Neural crest cell (in vitro differentiated cells): ENCODE measurements at regions not wholly inside any gene's neighbourhood (a gene's known extent, or its start where the extent isn't known, plus 50 kb on each side); places are given as distances from the start of the nearest gene placed in this dataset.

Source experiments
- DNase-seq: peaks from one replicate; pipeline ENCODE4 v3.0.0; 2021; ENCODE audit warnings: low read depth, mixed read lengths, low spot score
- H3K27ac Mint-ChIP-seq: one replicate; pipeline ENCODE4 v1.8.0; 2021; ENCODE audit warnings: mild to moderate bottlenecking, mixed read lengths; ENCODE audit not compliant: unreplicated experiment
- H3K27me3 Mint-ChIP-seq: 2 replicates; pipeline ENCODE4 v1.8.0; 2021; ENCODE audit warnings: low read depth, mild to moderate bottlenecking, mixed read lengths
- H3K36me3 Mint-ChIP-seq: 2 replicates; pipeline ENCODE4 v1.8.0; 2021; ENCODE audit warnings: low read depth, mild to moderate bottlenecking, mixed read lengths
- H3K4me1 Mint-ChIP-seq: 2 replicates; pipeline ENCODE4 v1.8.0; 2021; ENCODE audit warnings: mixed read lengths
- H3K4me3 Mint-ChIP-seq: one replicate; pipeline ENCODE4 v1.8.0; 2021; ENCODE audit warnings: mild to moderate bottlenecking, mixed read lengths
- H3K9me3 Mint-ChIP-seq: 2 replicates; pipeline ENCODE4 v1.8.0; 2021; ENCODE audit warnings: mixed read lengths
- CTCF ChIP-seq: fragments of 200-600 bp; sonication (generic); conservative IDR thresholded peaks from 2 replicates; pipeline ENCODE4 v1.5.0; 2021; ENCODE audit warnings: antibody characterized with exemption, mild to moderate bottlenecking

DNA sequence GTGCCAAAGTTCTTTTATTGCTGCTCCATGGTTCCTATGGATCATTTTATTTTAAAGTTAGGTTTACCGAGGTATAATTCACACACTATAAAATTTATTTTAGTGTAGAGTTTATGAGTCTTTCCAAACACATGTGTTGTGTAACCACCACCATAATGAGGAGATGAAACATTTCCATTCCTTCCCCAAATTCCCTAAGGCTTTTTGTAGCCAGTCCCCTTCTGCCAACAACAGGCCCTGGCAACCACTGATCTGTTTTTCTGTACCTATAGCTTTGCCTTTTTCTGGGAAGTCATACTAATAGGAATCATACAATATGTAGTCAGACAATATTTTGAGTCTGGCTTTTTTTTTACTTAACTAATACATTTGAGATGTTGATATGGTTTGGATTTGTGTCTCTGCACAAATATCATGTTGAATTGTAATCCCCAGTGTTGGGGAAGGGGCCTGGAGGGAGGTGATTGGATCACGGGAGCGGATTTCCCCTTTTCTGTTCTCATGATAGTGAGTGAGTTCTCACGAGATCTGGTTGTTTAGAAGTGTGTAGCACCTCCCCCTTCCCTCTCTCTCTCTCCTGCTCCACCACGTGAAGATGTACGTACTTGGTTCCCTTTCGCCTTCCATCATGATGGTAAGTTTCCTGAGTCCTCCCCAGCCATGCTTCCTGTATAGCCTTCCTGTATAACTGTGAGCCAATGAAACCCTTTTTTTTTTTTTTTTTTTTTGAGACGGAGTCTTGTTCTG, 59.6 kb upstream of the DHX15 start:
- Mint-ChIP-seq H3K27ac (no peak overlapping the region), H3K4me1 (no peaks in the 10 kb centered on the region)

GRCh38 chr4:24644983-24645764, 60.8 kb upstream of the DHX15 start:
- Mint-ChIP-seq H3K27me3 (no peaks in the 10 kb centered on the region), H3K27ac (no peak overlapping the region), H3K36me3 (no peaks in the 10 kb centered on the region), H3K9me3 (no peaks in the 10 kb centered on the region), H3K4me1 (no peaks in the 10 kb centered on the region), H3K4me3 (no peak overlapping the region)
- no peak for DNase-seq
- TF ChIP-seq CTCF: no peak

More for the DNA sequence above, 59.6 kb upstream of the DHX15 start:
- no peaks in the 10 kb centered on the region for H3K9me3 Mint-ChIP-seq
- no peaks in the 10 kb centered on the region for H3K27me3 Mint-ChIP-seq
- H3K36me3 Mint-ChIP-seq: no peaks in the 10 kb centered on the region
- H3K4me3 Mint-ChIP-seq: no peak overlapping the region
- no peak for TF ChIP-seq CTCF
- DNase-seq: no peak

DNA sequence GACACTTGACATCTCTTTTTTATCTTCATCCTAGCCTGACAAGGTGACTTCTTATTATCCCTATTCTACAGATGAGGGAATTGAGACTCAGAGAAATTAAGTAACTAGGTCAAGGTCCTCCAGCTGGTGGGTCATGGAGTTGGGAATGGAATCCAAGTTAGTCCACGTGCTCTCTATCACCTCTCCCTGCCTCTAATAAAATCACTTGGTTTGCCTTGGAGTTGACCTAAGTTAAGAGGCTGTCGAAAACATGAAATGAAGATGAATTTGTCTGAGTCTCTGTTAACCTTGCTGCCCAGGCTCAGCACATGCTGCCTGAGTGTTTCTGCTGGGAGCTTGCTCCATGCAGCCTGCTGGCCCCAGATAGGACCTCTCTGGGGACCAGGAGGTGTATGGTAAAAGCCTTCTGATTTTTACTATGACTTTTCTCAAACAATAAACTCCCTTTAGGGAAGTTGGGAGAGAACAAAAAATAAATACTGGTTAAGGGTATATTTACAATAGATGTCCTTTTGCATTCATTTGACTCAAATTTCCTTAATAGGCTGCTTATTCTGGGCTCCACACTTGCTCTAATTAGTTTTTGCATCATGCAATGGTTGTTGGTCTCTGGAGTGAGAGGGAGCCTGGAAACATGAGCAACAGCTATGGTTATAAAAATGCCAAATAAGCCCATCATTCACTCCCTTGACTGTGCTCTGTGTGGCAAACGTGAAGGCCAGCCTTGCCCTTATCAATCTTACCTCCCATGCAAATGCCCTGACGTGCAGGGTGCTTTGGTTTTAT, 61.6 kb upstream of the DHX15 start:
- H3K9me3 Mint-ChIP-seq: no peaks in the 10 kb centered on the region
- H3K27ac Mint-ChIP-seq: no peak overlapping the region
- no peaks in the 10 kb centered on the region for H3K4me1 Mint-ChIP-seq
- no peak for DNase-seq
- H3K36me3 Mint-ChIP-seq: no peaks in the 10 kb centered on the region
- no peak for TF ChIP-seq CTCF
- no peaks in the 10 kb centered on the region for H3K27me3 Mint-ChIP-seq
- no peak overlapping the region for H3K4me3 Mint-ChIP-seq

- H3K4me1 Mint-ChIP-seq: no peaks in the 10 kb centered on the region
- no peak for TF ChIP-seq CTCF
Measured at GRCh38 chr4:24646798-24647460, 62.6 kb upstream of the DHX15 start.

More at GRCh38 chr4:24646798-24647460, 62.6 kb upstream of the DHX15 start:
- Mint-ChIP-seq H3K4me3 (no peak overlapping the region), H3K27ac (no peak overlapping the region), H3K27me3 (no peaks in the 10 kb centered on the region), H3K9me3 (no peaks in the 10 kb centered on the region), H3K36me3 (no peaks in the 10 kb centered on the region)
- DNase-seq: no peak
